ENCODE measurements at regions not wholly inside any gene's neighbourhood (a gene's known extent, or its start where the extent isn't known, plus 50 kb on each side); places are given as distances from the start of the nearest gene placed in this dataset.

GRCh38 chr2:16121986-16122390 lies 181.6 kb downstream of the MYCN start:
- DNase-seq (no peak), ATAC-seq (ENCODE audit: low read depth) (no peak)
- no peaks in the 10 kb centered on the region for H3K36me3 Mint-ChIP-seq
- no peak overlapping the region for H3K4me3 Mint-ChIP-seq
- POLR2A ChIA-PET, result no interaction called here
- no peak overlapping the region for H3K27ac Mint-ChIP-seq
- H3K9me3 Mint-ChIP-seq, result peaks cover 3% of the 10 kb centered on the region
- no peaks in the 10 kb centered on the region for H3K4me1 Mint-ChIP-seq
- no peaks in the 10 kb centered on the region for H3K27me3 Mint-ChIP-seq

GRCh38 chr2:16121231-16121985 lies 181.1 kb downstream of the MYCN start:
- DNase-seq (no peak), ATAC-seq (ENCODE audit: low read depth) (no peak)
- Mint-ChIP-seq H3K4me3 (no peak overlapping the region), H3K9me3 (peaks cover 3% of the 10 kb centered on the region), H3K27ac (no peak overlapping the region), H3K27me3 (no peaks in the 10 kb centered on the region), H3K36me3 (no peaks in the 10 kb centered on the region), H3K4me1 (no peaks in the 10 kb centered on the region)
- POLR2A ChIA-PET, result no interaction called here

GRCh38 chr2:16120591-16121180 lies 180.3 kb downstream of the MYCN start:
- POLR2A ChIA-PET, result interaction anchor here (0.6 kb wide), 1 partner anchor 499 kb away, joined by 3 read pairs; no protein-coding TSS in a partner anchor
- no peak overlapping the region for H3K27ac Mint-ChIP-seq
- H3K36me3 Mint-ChIP-seq, result no peaks in the 10 kb centered on the region
- no peak overlapping the region for H3K4me3 Mint-ChIP-seq
- H3K27me3 Mint-ChIP-seq, result no peaks in the 10 kb centered on the region
- no peaks in the 10 kb centered on the region for H3K4me1 Mint-ChIP-seq
- DNase-seq (no peak), ATAC-seq (ENCODE audit: low read depth) (no peak)
- H3K9me3 Mint-ChIP-seq, result peaks cover 3% of the 10 kb centered on the region

GRCh38 chr2:16119741-16120140 lies 179.4 kb downstream of the MYCN start:
- Mint-ChIP-seq H3K9me3 (peaks cover 3% of the 10 kb centered on the region), H3K27me3 (no peaks in the 10 kb centered on the region), H3K27ac (no peak overlapping the region), H3K36me3 (no peaks in the 10 kb centered on the region), H3K4me1 (no peaks in the 10 kb centered on the region), H3K4me3 (no peak overlapping the region)
- no peak for ATAC-seq (ENCODE audit: low read depth)
- no peak for DNase-seq
- POLR2A ChIA-PET, result no interaction called here

GRCh38 chr2:16118611-16119590 lies 178.6 kb downstream of the MYCN start:
- Mint-ChIP-seq H3K27me3 (no peaks in the 10 kb centered on the region), H3K9me3 (peaks cover 3% of the 10 kb centered on the region), H3K36me3 (no peaks in the 10 kb centered on the region), H3K27ac (no peak overlapping the region), H3K4me1 (no peaks in the 10 kb centered on the region), H3K4me3 (no peak overlapping the region)
- no peak for ATAC-seq (ENCODE audit: low read depth)
- POLR2A ChIA-PET, result no interaction called here
- DNase-seq, result no peak

- no peaks in the 10 kb centered on the region for H3K27me3 Mint-ChIP-seq
- ATAC-seq (ENCODE audit: low read depth) (no peak), DNase-seq (no peak)
- no peaks in the 10 kb centered on the region for H3K36me3 Mint-ChIP-seq
- peaks cover 3% of the 10 kb centered on the region for H3K9me3 Mint-ChIP-seq
- H3K27ac Mint-ChIP-seq, result no peak overlapping the region
- H3K4me3 Mint-ChIP-seq, result no peak overlapping the region
- H3K4me1 Mint-ChIP-seq, result no peaks in the 10 kb centered on the region
- POLR2A ChIA-PET, result no interaction called here
These were observed 177.7 kb downstream of the MYCN start for GRCh38 chr2:16117791-16118610.

GRCh38 chr2:16117021-16117700 lies 176.8 kb downstream of the MYCN start:
- DNase-seq (no peak), ATAC-seq (ENCODE audit: low read depth) (no peak)
- Mint-ChIP-seq H3K4me1 (no peaks in the 10 kb centered on the region), H3K36me3 (no peaks in the 10 kb centered on the region), H3K27ac (no peak overlapping the region), H3K9me3 (peaks cover 3% of the 10 kb centered on the region), H3K27me3 (no peaks in the 10 kb centered on the region), H3K4me3 (no peak overlapping the region)
- POLR2A ChIA-PET, result no interaction called here

GRCh38 chr2:16115881-16116830 lies 175.8 kb downstream of the MYCN start:
- DNase-seq, result no peak
- ATAC-seq (ENCODE audit: low read depth), result no peak
- no peaks in the 10 kb centered on the region for H3K9me3 Mint-ChIP-seq
- H3K4me1 Mint-ChIP-seq, result no peaks in the 10 kb centered on the region
- no peak overlapping the region for H3K27ac Mint-ChIP-seq
- no peak overlapping the region for H3K4me3 Mint-ChIP-seq
- H3K27me3 Mint-ChIP-seq, result no peaks in the 10 kb centered on the region
- POLR2A ChIA-PET, result no interaction called here
- no peaks in the 10 kb centered on the region for H3K36me3 Mint-ChIP-seq

GRCh38 chr2:16115291-16115690 lies 174.9 kb downstream of the MYCN start:
- H3K27me3 Mint-ChIP-seq, result no peaks in the 10 kb centered on the region
- no peaks in the 10 kb centered on the region for H3K4me1 Mint-ChIP-seq
- no peak for DNase-seq
- no peak overlapping the region for H3K4me3 Mint-ChIP-seq
- no peaks in the 10 kb centered on the region for H3K36me3 Mint-ChIP-seq
- POLR2A ChIA-PET, result no interaction called here
- no peak overlapping the region for H3K27ac Mint-ChIP-seq
- no peaks in the 10 kb centered on the region for H3K9me3 Mint-ChIP-seq
- ATAC-seq (ENCODE audit: low read depth), result no peak

- Mint-ChIP-seq H3K36me3 (no peaks in the 10 kb centered on the region), H3K27ac (no peak overlapping the region), H3K9me3 (no peaks in the 10 kb centered on the region), H3K27me3 (no peaks in the 10 kb centered on the region), H3K4me3 (no peak overlapping the region), H3K4me1 (no peaks in the 10 kb centered on the region)
- POLR2A ChIA-PET, result no interaction called here
- ATAC-seq (ENCODE audit: low read depth) (no peak), DNase-seq (no peak)
These were observed 174.5 kb downstream of the MYCN start for GRCh38 chr2:16114836-16115235.

- no peaks in the 10 kb centered on the region for H3K36me3 Mint-ChIP-seq
- H3K4me3 Mint-ChIP-seq, result no peak overlapping the region
- no peak overlapping the region for H3K27ac Mint-ChIP-seq
- POLR2A ChIA-PET, result no interaction called here
- no peak for DNase-seq
- no peaks in the 10 kb centered on the region for H3K4me1 Mint-ChIP-seq
- no peak for ATAC-seq (ENCODE audit: low read depth)
- no peaks in the 10 kb centered on the region for H3K9me3 Mint-ChIP-seq
- H3K27me3 Mint-ChIP-seq, result no peaks in the 10 kb centered on the region
These were observed 173.7 kb downstream of the MYCN start for GRCh38 chr2:16114070-16114469.

GRCh38 chr2:16113568-16113967 lies 173.2 kb downstream of the MYCN start:
- H3K36me3 Mint-ChIP-seq, result no peaks in the 10 kb centered on the region
- no peaks in the 10 kb centered on the region for H3K4me1 Mint-ChIP-seq
- POLR2A ChIA-PET, result no interaction called here
- H3K9me3 Mint-ChIP-seq, result no peaks in the 10 kb centered on the region
- DNase-seq, result no peak
- H3K27ac Mint-ChIP-seq, result no peak overlapping the region
- no peak overlapping the region for H3K4me3 Mint-ChIP-seq
- H3K27me3 Mint-ChIP-seq, result no peaks in the 10 kb centered on the region
- ATAC-seq (ENCODE audit: low read depth), result no peak

Data from activated naive CD8-positive, alpha-beta T cell treated with anti-CD3 and anti-CD28 coated beads, Interleukin-2, amount 10 ng/mL, durations not matched to agents 7 days and 5 days (primary cell).